WTC11 (cell line): ENCODE measurements at regions not wholly inside any gene's neighbourhood (a gene's known extent, or its start where the extent isn't known, plus 50 kb on each side); places are given as distances from the start of the nearest gene placed in this dataset.

Source experiments
- ATAC-seq: fragments of 200-7000 bp; cut with Tn5 transposase; 2 replicates; pipeline ENCODE4 v1.10.0; 2021; ENCODE audit warnings: mild to moderate bottlenecking, moderate library complexity
- CTCF ChIA-PET: fragments of 300-600 bp; sonication (Branson Sonifier 250); formaldehyde crosslinking; loops from one replicate; lab custom pipeline; 2021; ENCODE audit warnings: antibody characterized with exemption; lab: Charles Lee
- POLR2A ChIA-PET: fragments of 350-600 bp; sonication (Branson Sonifier 250); formaldehyde crosslinking; loops from one replicate; lab custom pipeline; 2021; ENCODE audit warnings: antibody characterized with exemption; lab: Charles Lee
- DNase-seq: peaks from one replicate; pipeline ENCODE4 v3.0.0; 2021; ENCODE audit warnings: low spot score
- H3K27ac Mint-ChIP-seq: 2 replicates; pipeline ENCODE4 v1.8.0; 2021; ENCODE audit warnings: mixed read lengths
- H3K27me3 Mint-ChIP-seq: 2 replicates; pipeline ENCODE4 v1.8.0; 2021; ENCODE audit warnings: low read depth, mild to moderate bottlenecking, moderate library complexity, mixed read lengths
- H3K36me3 Mint-ChIP-seq: 2 replicates; pipeline ENCODE4 v1.8.0; 2021; ENCODE audit warnings: mixed read lengths
- H3K4me1 Mint-ChIP-seq: 2 replicates; pipeline ENCODE4 v1.8.0; 2022; ENCODE audit warnings: mixed read lengths
- H3K4me3 Mint-ChIP-seq: 2 replicates; pipeline ENCODE4 v1.8.0; 2021; ENCODE audit warnings: mild to moderate bottlenecking, moderate library complexity, mixed read lengths
- H3K9me3 Mint-ChIP-seq: 2 replicates; pipeline ENCODE4 v1.8.0; 2021; ENCODE audit warnings: mixed read lengths
- ATF2 ChIP-seq: sonication (generic); formaldehyde crosslinking; IDR thresholded peaks from 2 replicates; pipeline ENCODE4 v1.8.1; 2022; ENCODE audit warnings: low read depth, missing genetic modification reagents, borderline replicate concordance
- CDX4 ChIP-seq: fragments of 250-450 bp; sonication (Bioruptor Pico); IDR thresholded peaks from 2 replicates; pipeline ENCODE4 v1.9.0; 2021; ENCODE audit warnings: moderate library complexity, mild to moderate bottlenecking, inconsistent platforms, borderline replicate concordance
- FOXJ3 ChIP-seq: sonication (generic); formaldehyde crosslinking; IDR thresholded peaks from 2 replicates; pipeline ENCODE4 v1.9.0; 2021; ENCODE audit warnings: missing genetic modification reagents, mild to moderate bottlenecking, borderline replicate concordance
- GRHL2 ChIP-seq: fragments of 250-450 bp; sonication (Bioruptor Pico); IDR thresholded peaks from 2 replicates; pipeline ENCODE4 v1.8.0; 2022; ENCODE audit warnings: mild to moderate bottlenecking, moderate library complexity; ENCODE audit not compliant: insufficient replicate concordance, severe bottlenecking
- KAT7 ChIP-seq: sonication (generic); formaldehyde crosslinking; IDR thresholded peaks from 2 replicates; pipeline ENCODE4 v1.8.1; 2023; ENCODE audit warnings: missing genetic modification reagents, mild to moderate bottlenecking, borderline replicate concordance
- MAX ChIP-seq: sonication (generic); formaldehyde crosslinking; IDR thresholded peaks from 2 replicates; pipeline ENCODE4 v1.8.0; 2022; ENCODE audit warnings: mild to moderate bottlenecking, missing genetic modification reagents
- MLX ChIP-seq: sonication (generic); formaldehyde crosslinking; IDR thresholded peaks from 2 replicates; pipeline ENCODE4 v1.8.1; 2023; ENCODE audit warnings: mild to moderate bottlenecking, missing genetic modification reagents, moderate library complexity
- RELA ChIP-seq: sonication (generic); formaldehyde crosslinking; IDR thresholded peaks from 2 replicates; pipeline ENCODE4 v1.8.1; 2022; ENCODE audit warnings: missing genetic modification reagents, mild to moderate bottlenecking, borderline replicate concordance
- RORB ChIP-seq: fragments of 250-450 bp; sonication (Bioruptor Pico); IDR thresholded peaks from 2 replicates; pipeline ENCODE4 v1.9.0; 2021; ENCODE audit warnings: mild to moderate bottlenecking
- USF1 ChIP-seq: sonication (generic); formaldehyde crosslinking; IDR thresholded peaks from 2 replicates; pipeline ENCODE4 v1.8.0; 2022; ENCODE audit warnings: mild to moderate bottlenecking, missing genetic modification reagents
- ZBTB21 ChIP-seq: sonication (generic); formaldehyde crosslinking; IDR thresholded peaks from 2 replicates; pipeline ENCODE4 v1.8.1; 2023; ENCODE audit warnings: mild to moderate bottlenecking, missing genetic modification reagents, borderline replicate concordance
- ZNF423 ChIP-seq: fragments of 250-450 bp; sonication (Bioruptor Pico); IDR thresholded peaks from 2 replicates; pipeline ENCODE4 v2.1.2; 2022; ENCODE audit warnings: mild to moderate bottlenecking, moderate library complexity
- ZNF532 ChIP-seq: fragments of 250-450 bp; sonication (Bioruptor Pico); IDR thresholded peaks from 2 replicates; pipeline ENCODE4 v1.9.0; 2021; ENCODE audit warnings: mild to moderate bottlenecking, borderline replicate concordance
- ZSCAN18 ChIP-seq: fragments of 250-450 bp; sonication (Bioruptor Pico); IDR thresholded peaks from 2 replicates; pipeline ENCODE4 v2.1.2; 2022; ENCODE audit warnings: mild to moderate bottlenecking, moderate library complexity

GRCh38 chr13:81874681-81875661 is 1534.0 kb upstream of the SPRY2 start (continued):
- TF ChIP-seq ZNF532 (CRISPR knock-in tag) (no peak), FOXJ3 (CRISPR knock-in tag) (no peak), MLX (CRISPR knock-in tag) (no peak), RELA (CRISPR knock-in tag) (no peak), ZBTB21 (CRISPR knock-in tag) (no peak), CDX4 (no peak), KAT7 (CRISPR knock-in tag) (no peak), ZNF423 (CRISPR knock-in tag) (peak; percentile 33; the same call in 1 of the 2 replicates), ZSCAN18 (peak; percentile 61; the same call in 1 of the 2 replicates), ATF2 (CRISPR knock-in tag) (no peak)

- CTCF ChIA-PET, result interaction anchor here (2.2 kb wide), 1 partner anchor 113 kb away, joined by 12 read pairs; no protein-coding TSS in a partner anchor
- peaks cover 14% of the 10 kb centered on the region for H3K9me3 Mint-ChIP-seq
Observed at GRCh38 chr13:81874253-81874652, 1533.3 kb upstream of the SPRY2 start.

GRCh38 chr13:81872581-81872980 is 1531.7 kb upstream of the SPRY2 start:
- 0 out of 2 replicates have a peak, but pooled peaks have one; percentile 47 for TF ChIP-seq USF1 (CRISPR knock-in tag)
- TF ChIP-seq MAX (CRISPR knock-in tag), result no peak
- CTCF ChIA-PET, result interaction anchor here (0.6 to 1.6 kb wide), 18 partner anchors 8 to 385 kb away, joined by 3 to 17 read pairs (median 4); no protein-coding TSS in a partner anchor
- peak; percentile 15 for ATAC-seq
- POLR2A ChIA-PET, result interaction anchor here (0.5 kb wide), 1 partner anchor 352 kb away, joined by 3 read pairs; no protein-coding TSS in a partner anchor
- no peak for DNase-seq
- no peaks in the 10 kb centered on the region; the same call in 1 of the 2 replicates for H3K27me3 Mint-ChIP-seq
- peaks cover 71% of the 10 kb centered on the region for H3K4me1 Mint-ChIP-seq
- H3K4me3 Mint-ChIP-seq, result no peak overlapping the region
- no peak overlapping the region; the same call in 1 of the 2 replicates for H3K27ac Mint-ChIP-seq
- H3K36me3 Mint-ChIP-seq, result peaks cover 32% of the 10 kb centered on the region
- H3K9me3 Mint-ChIP-seq, result peaks cover 30% of the 10 kb centered on the region

More at GRCh38 chr13:81874253-81874652, 1533.3 kb upstream of the SPRY2 start:
- Mint-ChIP-seq H3K36me3 (peaks cover 15% of the 10 kb centered on the region), H3K27me3 (no peaks in the 10 kb centered on the region; the same call in 1 of the 2 replicates)
- no peak for ATAC-seq
- TF ChIP-seq GRHL2 (CRISPR knock-in tag) (no peak), RORB (CRISPR knock-in tag) (peak; percentile 99)
- TF ChIP-seq, all 79 proteins: peak for 1
- Mint-ChIP-seq H3K4me1 (peaks cover 74% of the 10 kb centered on the region), H3K4me3 (peak overlapping the region; percentile 64), H3K27ac (peak overlapping the region; percentile 99)
- POLR2A ChIA-PET, result no interaction called here
- DNase-seq, result no peak
